22Rv1 (cell line): ENCODE measurements at regions not wholly inside any gene's neighbourhood (a gene's known extent, or its start where the extent isn't known, plus 50 kb on each side); places are given as distances from the start of the nearest gene placed in this dataset.

Source experiments
- H3K27ac ChIP-seq: fragments of 450-650 bp; 2 replicates; pipeline ENCODE4 v1.5.1; 2017
- ZFX ChIP-seq: fragments of 450-650 bp; IDR thresholded peaks from 2 replicates; pipeline ENCODE4 v1.6.1; 2017; ENCODE audit warnings: antibody characterized with exemption, borderline replicate concordance
- TF ChIP-seq, protein P1 (sequence below): fragments of 450-650 bp; IDR thresholded peaks from 2 replicates; pipeline ENCODE4 v1.5.1; 2017; ENCODE audit warnings: mild to moderate bottlenecking

GRCh38 chr11:96635655-96636054 lies 245.8 kb downstream of the JRKL start:
- TF ChIP-seq, protein P1, sequence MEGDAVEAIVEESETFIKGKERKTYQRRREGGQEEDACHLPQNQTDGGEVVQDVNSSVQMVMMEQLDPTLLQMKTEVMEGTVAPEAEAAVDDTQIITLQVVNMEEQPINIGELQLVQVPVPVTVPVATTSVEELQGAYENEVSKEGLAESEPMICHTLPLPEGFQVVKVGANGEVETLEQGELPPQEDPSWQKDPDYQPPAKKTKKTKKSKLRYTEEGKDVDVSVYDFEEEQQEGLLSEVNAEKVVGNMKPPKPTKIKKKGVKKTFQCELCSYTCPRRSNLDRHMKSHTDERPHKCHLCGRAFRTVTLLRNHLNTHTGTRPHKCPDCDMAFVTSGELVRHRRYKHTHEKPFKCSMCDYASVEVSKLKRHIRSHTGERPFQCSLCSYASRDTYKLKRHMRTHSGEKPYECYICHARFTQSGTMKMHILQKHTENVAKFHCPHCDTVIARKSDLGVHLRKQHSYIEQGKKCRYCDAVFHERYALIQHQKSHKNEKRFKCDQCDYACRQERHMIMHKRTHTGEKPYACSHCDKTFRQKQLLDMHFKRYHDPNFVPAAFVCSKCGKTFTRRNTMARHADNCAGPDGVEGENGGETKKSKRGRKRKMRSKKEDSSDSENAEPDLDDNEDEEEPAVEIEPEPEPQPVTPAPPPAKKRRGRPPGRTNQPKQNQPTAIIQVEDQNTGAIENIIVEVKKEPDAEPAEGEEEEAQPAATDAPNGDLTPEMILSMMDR: no peak
- TF ChIP-seq ZFX: no peak
- H3K27ac ChIP-seq: no peak overlapping the region

- no peak overlapping the region for H3K27ac ChIP-seq
- no peak for TF ChIP-seq ZFX
- TF ChIP-seq, protein P1: no peak
Observed at GRCh38 chr11:96641261-96641660, 251.4 kb downstream of the JRKL start.

DNA sequence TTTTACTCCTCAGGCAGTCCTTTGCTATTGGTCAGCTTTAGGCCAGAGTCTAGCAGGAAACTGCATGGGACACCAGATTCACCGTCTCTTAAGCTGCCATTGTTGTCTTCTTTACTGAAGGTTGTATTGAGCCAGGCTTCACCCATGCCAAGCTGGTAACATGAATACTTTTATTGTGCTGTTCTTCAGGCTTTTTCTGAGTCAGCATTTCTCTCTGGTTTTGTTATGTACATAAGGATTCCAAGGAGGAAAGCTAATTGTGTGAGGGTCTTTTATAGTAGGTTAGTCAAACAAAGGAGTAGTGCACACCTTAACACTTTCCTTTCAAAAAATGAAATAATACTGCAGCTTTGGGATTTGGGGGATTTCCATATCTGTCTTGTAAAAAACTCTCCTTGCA lies 252.8 kb downstream of the JRKL start:
- no peak for TF ChIP-seq ZFX
- TF ChIP-seq, protein P1: no peak
- H3K27ac ChIP-seq: no peak overlapping the region

- TF ChIP-seq, protein P1: no peak
- no peak for TF ChIP-seq ZFX
- no peak overlapping the region for H3K27ac ChIP-seq
Observed at GRCh38 chr11:96643173-96643572, 253.4 kb downstream of the JRKL start.

GRCh38 chr11:96647621-96648020 lies 257.8 kb downstream of the JRKL start:
- no peak overlapping the region for H3K27ac ChIP-seq
- TF ChIP-seq, protein P1: no peak
- no peak for TF ChIP-seq ZFX

DNA sequence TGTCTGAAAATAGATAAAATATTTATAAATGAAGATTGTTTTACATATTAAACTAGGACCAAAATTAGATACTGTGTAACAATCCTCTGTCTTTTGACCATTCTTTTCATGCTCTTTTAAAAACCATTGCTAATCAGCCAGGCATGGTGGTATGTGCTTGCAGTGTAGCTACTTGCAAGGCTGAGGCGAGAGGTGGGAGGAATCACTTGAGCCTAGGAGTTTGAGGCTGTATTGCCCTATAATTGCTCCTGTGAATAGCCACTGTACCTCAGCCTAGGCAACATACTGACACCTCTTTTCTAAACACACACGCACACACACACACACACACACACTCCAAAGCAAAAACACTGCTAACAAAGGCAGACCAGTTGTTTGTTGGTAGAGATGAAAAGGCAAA lies 259.2 kb downstream of the JRKL start:
- no peak overlapping the region for H3K27ac ChIP-seq
- TF ChIP-seq, protein P1: no peak
- no peak for TF ChIP-seq ZFX

DNA sequence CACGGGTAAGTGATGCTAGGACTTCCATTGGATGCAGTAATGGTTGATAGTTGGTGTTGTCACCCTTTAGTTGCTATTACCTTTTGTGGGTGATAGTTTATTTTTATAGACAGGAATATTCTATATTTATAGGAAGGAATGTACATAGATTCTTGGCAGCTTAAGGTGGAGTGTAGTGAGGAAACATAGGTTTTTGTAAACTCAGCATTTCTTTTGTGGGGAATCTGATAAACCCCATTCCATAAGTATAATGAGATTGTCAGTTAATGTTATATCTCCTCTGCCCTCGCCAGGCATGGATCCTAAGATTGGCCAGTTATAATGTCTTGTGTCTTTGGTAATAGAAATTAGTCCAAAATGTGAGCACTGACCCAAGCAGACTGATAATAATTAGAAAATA lies 262.7 kb downstream of the JRKL start:
- no peak overlapping the region for H3K27ac ChIP-seq
- no peak for TF ChIP-seq ZFX
- TF ChIP-seq, protein P1: no peak
